HCT116 (cell line): ENCODE measurements at regions not wholly inside any gene's neighbourhood (a gene's known extent, or its start where the extent isn't known, plus 50 kb on each side); places are given as distances from the start of the nearest gene placed in this dataset.

Experiments used
- ATAC-seq: fragments of 200-7000 bp; cut with Tn5 transposase; 2 replicates; pipeline ENCODE4 v1.9.1; 2020; ENCODE audit warnings: mild to moderate bottlenecking, moderate library complexity
- BruUV-seq: library from RNA; stranded (reverse); fragments of 400-500 nt; replicated peaks from 2 replicates; lab custom pipeline; 2021; lab: Mats Ljungman, UMichigan
- CTCF ChIA-PET: fragments of 300-600 bp; sonication (Branson Sonifier 250); formaldehyde crosslinking; loops from one replicate; lab custom pipeline; 2021; ENCODE audit warnings: antibody characterized with exemption; lab: Charles Lee
- POLR2A ChIA-PET: fragments of 300-600, 350-600 bp; sonication (Branson Sonifier 250); formaldehyde crosslinking; loops from one replicate; lab custom pipeline; 2021; ENCODE audit warnings: antibody characterized with exemption; lab: Charles Lee
- RAD21 ChIA-PET, 2 experiments: fragments of 300-600 bp; sonication (Branson Sonifier 250); formaldehyde crosslinking; loops; one replicate each; lab custom pipeline; 2023; ENCODE audit warnings: low total read pairs in 2 of 2; ENCODE audit not compliant: uncharacterized antibody in 2 of 2, unreplicated experiment in 2 of 2, low non-redundant PET in 1 of 2; lab: Charles Lee
- DNase-seq: peaks from one replicate; pipeline ENCODE4 v3.0.0-alpha.2; 2010; ENCODE audit warnings: low read depth, low spot score
- H2AFZ ChIP-seq: fragments of 200-600 bp; shearing (Covaris generic), sonication (generic); 2 replicates; pipeline ENCODE4 v1.6.1; 2017; ENCODE audit warnings: low read depth, mixed run types, mixed read lengths, antibody characterized with exemption, low read length; ENCODE audit not compliant: poor library complexity, severe bottlenecking
- H3K27ac ChIP-seq: 2 replicates; pipeline ENCODE4 v1.5.1; 2012; ENCODE audit warnings: low read depth, low read length
- H3K27me3 ChIP-seq: fragments of 200-600 bp; sonication (generic); 2 replicates; pipeline ENCODE4 v1.6.1; 2016; ENCODE audit warnings: mixed run types, low read length, mixed read lengths; ENCODE audit not compliant: insufficient read depth
- H3K36me3 ChIP-seq, 2 experiments: fragments of 200-500 bp in 1 of 2; fragments of 200-600 bp in 1 of 2; sonication (Bioruptor generic) in 1 of 2; sonication (generic) in 1 of 2; 2 replicates each; pipeline versions ENCODE4 v1.5.1 to v1.6.1; 2014 to 2016; ENCODE audit warnings: low read length in 2 of 2, inconsistent platforms in 1 of 2, mixed read lengths in 1 of 2, mixed run types in 1 of 2; ENCODE audit not compliant: insufficient read depth in 2 of 2, control insufficient read depth in 1 of 2
- H3K4me1 ChIP-seq, 2 experiments: fragments of 200-600 bp in 1 of 2; sonication (generic) in 1 of 2; 2 replicates each; pipeline versions ENCODE4 v1.5.1 to v1.6.1; 2012 to 2017; ENCODE audit warnings: low read length in 2 of 2, inconsistent platforms in 1 of 2, mild to moderate bottlenecking in 1 of 2, mixed read lengths in 1 of 2, mixed run types in 1 of 2, moderate library complexity in 1 of 2; ENCODE audit not compliant: insufficient read depth in 2 of 2, control insufficient read depth in 1 of 2
- H3K4me2 ChIP-seq: fragments of 200-600 bp; sonication (generic); 2 replicates; pipeline ENCODE4 v1.6.1; 2017; ENCODE audit warnings: mixed run types, low read length, mixed read lengths
- H3K4me3 ChIP-seq, 2 experiments: fragments of 200-600 bp in 1 of 2; sonication (generic) in 1 of 2; replicated peaks in 1 of 2; 2 replicates each; pipeline ENCODE4 v1.5.1; 2011 to 2016; ENCODE audit warnings: low read length in 2 of 2, control low read depth in 1 of 2, low read depth in 1 of 2, mild to moderate bottlenecking in 1 of 2, mixed read lengths in 1 of 2, mixed run types in 1 of 2
- H3K79me2 ChIP-seq: fragments of 200-600 bp; sonication (generic); 2 replicates; pipeline ENCODE4 v1.6.1; 2017; ENCODE audit warnings: mild to moderate bottlenecking, mixed run types, low read length, moderate library complexity, mixed read lengths; ENCODE audit not compliant: insufficient read depth
- H3K9ac ChIP-seq: fragments of 200-600 bp; sonication (generic); 2 replicates; pipeline ENCODE4 v1.6.1; 2016; ENCODE audit warnings: low read length, mixed read lengths
- H3K9me2 ChIP-seq: fragments of 200-600 bp; sonication (generic), shearing (Covaris generic); 2 replicates; pipeline ENCODE4 v1.6.1; 2017; ENCODE audit warnings: mixed run types, mild to moderate bottlenecking, moderate library complexity; ENCODE audit not compliant: insufficient read depth
- H3K9me3 ChIP-seq, 2 experiments: fragments of 200-500 bp in 1 of 2; fragments of 200-600 bp in 1 of 2; sonication (Bioruptor generic) in 1 of 2; sonication (generic) in 1 of 2; 2 replicates each; pipeline ENCODE4 v1.6.1; 2014 to 2017; ENCODE audit warnings: low read length in 2 of 2, mixed read lengths in 2 of 2, inconsistent platforms in 1 of 2, low read depth in 1 of 2, mild to moderate bottlenecking in 1 of 2, mixed run types in 1 of 2, moderate library complexity in 1 of 2; ENCODE audit not compliant: control insufficient read depth in 1 of 2, insufficient read depth in 1 of 2
- H4K20me1 ChIP-seq: fragments of 200-600 bp; sonication (generic), shearing (Covaris generic); 2 replicates; pipeline ENCODE4 v1.6.1; 2017; ENCODE audit warnings: mixed run types, mild to moderate bottlenecking, moderate library complexity; ENCODE audit not compliant: insufficient read depth
- CBX3 ChIP-seq: IDR thresholded peaks from 2 replicates; pipeline ENCODE4 v1.6.1; 2012; ENCODE audit warnings: low read depth
- CTCF ChIP-seq, 3 experiments: fragments of 200-600 bp in 1 of 3; sonication (generic) in 1 of 3; IDR thresholded peaks in 2 of 3; conservative IDR thresholded peaks in 1 of 3; 2 replicates each; pipeline ENCODE4 v1.5.1; 2012 to 2017; ENCODE audit warnings: low read depth in 2 of 3, low read length in 2 of 3, antibody characterized with exemption in 1 of 3, borderline replicate concordance in 1 of 3, control low read depth in 1 of 3, mild to moderate bottlenecking in 1 of 3, mixed read lengths in 1 of 3, mixed run types in 1 of 3, moderate library complexity in 1 of 3; ENCODE audit not compliant: insufficient read depth in 1 of 3
- EGR1 ChIP-seq: IDR thresholded peaks from 2 replicates; pipeline ENCODE4 v1.6.1; 2012; ENCODE audit warnings: low read depth
- EZH2 ChIP-seq: fragments of 200-600 bp; sonication (generic); IDR thresholded peaks from 2 replicates; pipeline ENCODE4 v1.6.1; 2017; ENCODE audit warnings: antibody characterized with exemption, mixed run types
- POLR2A ChIP-seq: IDR thresholded peaks from 2 replicates; pipeline ENCODE4 v1.7.0; 2011; ENCODE audit warnings: borderline replicate concordance; ENCODE audit not compliant: insufficient read depth, insufficient read length; ENCODE audit errors: extremely low read depth
- RAD21 ChIP-seq: IDR thresholded peaks from 2 replicates; pipeline ENCODE4 v1.6.1; 2012; ENCODE audit warnings: low read depth, mild to moderate bottlenecking
- REST ChIP-seq: IDR thresholded peaks from 2 replicates; pipeline ENCODE4 v1.6.1; 2012; ENCODE audit warnings: low read depth
- SP1 ChIP-seq: IDR thresholded peaks from 2 replicates; pipeline ENCODE4 v1.6.1; 2012; ENCODE audit warnings: low read depth
- SRF ChIP-seq: IDR thresholded peaks from 2 replicates; pipeline ENCODE4 v1.6.1; 2012; ENCODE audit warnings: low read depth
- TCF7L2 ChIP-seq: IDR thresholded peaks from 2 replicates; pipeline ENCODE4 v1.7.0; 2011; ENCODE audit warnings: borderline replicate concordance, inconsistent platforms; ENCODE audit not compliant: insufficient read depth, insufficient read length; ENCODE audit errors: extremely low read depth
- ZBTB33 ChIP-seq: IDR thresholded peaks from 2 replicates; pipeline ENCODE4 v1.6.1; 2011; ENCODE audit warnings: mild to moderate bottlenecking, low read length, moderate library complexity; ENCODE audit not compliant: insufficient replicate concordance; ENCODE audit errors: extremely low read depth
- intact Hi-C: fragments of 100-400 bp; cut with micrococcal nuclease; formaldehyde crosslinking; loops from 2 replicates; pipeline ENCODE4 v1.10.0; 2022

- ChIA-PET RAD21 (no interaction called here), CTCF (no interaction called here), POLR2A (no interaction called here)
- H3K27me3 ChIP-seq, result no peaks in the 10 kb centered on the region
- H3K27ac ChIP-seq, result no peak overlapping the region
- no peak for ATAC-seq
- no peak overlapping the region for H3K4me3 ChIP-seq
- intact Hi-C loops, result no loop called here
- H3K9ac ChIP-seq, result no peak overlapping the region
- no TSS peak for BruUV-seq
- no peaks in the 10 kb centered on the region for H4K20me1 ChIP-seq
- no peaks in the 10 kb centered on the region for H3K79me2 ChIP-seq
- H3K4me2 ChIP-seq, result no peak overlapping the region
- H3K4me1 ChIP-seq, result no peaks in the 10 kb centered on the region
- TF ChIP-seq POLR2A (no peak), SRF (no peak), RAD21 (no peak), SP1 (no peak), ZBTB33 (no peak), TCF7L2 (no peak), CTCF (IDR thresholded peaks at IDR 0.05 in 2 of 3, conservative IDR thresholded peaks at IDR 0.05 in 1 of 3; ENCODE audit: borderline replicate concordance in 1 of 3, insufficient read depth in 1 of 3, low read depth in 2 of 3, low read length in 2 of 3) (no peak), EGR1 (no peak), EZH2 (no peak), REST (no peak), CBX3 (no peak)
- H3K9me2 ChIP-seq, result no peaks in the 10 kb centered on the region
- DNase-seq, result no peak
- H2AFZ ChIP-seq, result no peak overlapping the region
- peaks cover 6 to 9% of the 10 kb centered on the region in 2 experiments; a peak in 3 of 4 replicates for H3K9me3 ChIP-seq
- H3K36me3 ChIP-seq, result no peaks in the 10 kb centered on the region
Measured at GRCh38 chr13:56189978-56190377, 950.7 kb upstream of the PRR20A start.
